Ovary (tissue), 7 donors: ENCODE measurements at regions not wholly inside any gene's neighbourhood (a gene's known extent, or its start where the extent isn't known, plus 50 kb on each side); places are given as distances from the start of the nearest gene placed in this dataset.

Source experiments
- DNase-seq, 5 donors: peaks; one replicate each; pipeline ENCODE4 v3.0.0-alpha.2; 2019 to 2020
- H3K27ac ChIP-seq, 2 donors: fragments of 200-600 bp; one replicate each; pipeline versions ENCODE4 v1.5.1 to v1.8.0; 2019 to 2022
- H3K27me3 ChIP-seq: fragments of 200-600 bp; one replicate; pipeline ENCODE4 v1.8.0; 2022
- H3K36me3 ChIP-seq: fragments of 200-600 bp; sonication (generic); one replicate; pipeline ENCODE4 v1.5.1; 2019
- H3K4me1 ChIP-seq: one replicate; pipeline ENCODE4 v1.8.1; 2013; ENCODE audit warnings: mild to moderate bottlenecking, moderate library complexity; ENCODE audit not compliant: insufficient read depth
- H3K4me3 ChIP-seq: fragments of 200-600 bp; sonication (generic); one replicate; pipeline ENCODE4 v1.5.1; 2017
- H3K9me3 ChIP-seq, 2 donors: fragments of 200-600 bp in 1 of 2; sonication (generic) in 1 of 2; one replicate each; pipeline versions ENCODE4 v1.5.1 to v1.8.1; 2013 to 2019; ENCODE audit warnings: mild to moderate bottlenecking in 1 of 2, moderate library complexity in 1 of 2
- CTCF ChIP-seq, 3 donors: fragments of 450-650 bp in 2 of 3; fragments of 200-600 bp in 1 of 3; IDR thresholded peaks; one replicate each; pipeline versions ENCODE4 v1.5.1 to v1.8.0; 2016 to 2022; ENCODE audit warnings: antibody characterized with exemption in 3 of 3, mild to moderate bottlenecking in 1 of 3
- EP300 ChIP-seq: sonication (generic); formaldehyde crosslinking; IDR thresholded peaks from one replicate; pipeline ENCODE4 v1.6.1; 2017; ENCODE audit warnings: antibody characterized with exemption
- POLR2A ChIP-seq: fragments of 450-650 bp; IDR thresholded peaks from one replicate; pipeline ENCODE4 v1.6.1; 2017; ENCODE audit warnings: antibody characterized with exemption, mild to moderate bottlenecking, moderate library complexity
- WGBS, 3 donors: extraction: QIAGEN DNeasy Blood & Tissue Kit in 1 of 3; methylation state at CpG; one replicate each; pipeline versions ENCODE4 v1.1.5 to v1.1.7; 2013 to 2017; 5-methylcytosine and 5-hydroxymethylcytosine counted together
- intact Hi-C, 4 donors: fragments of 100-400 bp; cut with DNase I; formaldehyde crosslinking; loops; one replicate each; pipeline versions ENCODE4 v1.11.0 to v1.15.1; 2022 to 2023
- donor health status: DM: no; HTN: no; CAD: no; lungs with moderate emphysema.
- donor health status: DM: no; HTN: no; CAD: no.
- donor health status: Bipolar disorder and iron deficiency.
- donor health status: DM: no; HTN: no; CAD: no.
- donor health status: DM: yes; HTN: yes; CAD: no.

- 73 to 75% (median 75%) methylated on average over 2 of the region's 2 CpGs for WGBS, 3 donors
These were observed 210.8 kb downstream of the CGGBP1 start for GRCh38 chr3:87848003-87848402.

GRCh38 chr3:87837076-87837475 is 221.7 kb downstream of the CGGBP1 start:
- H3K36me3 ChIP-seq = no peaks in the 10 kb centered on the region
- H3K4me3 ChIP-seq = no peak overlapping the region
- no peak for DNase-seq
- WGBS, 3 donors = 40 to 69% (median 63%) methylated on average over 1 of the region's 1 CpG
- TF ChIP-seq CTCF (IDR thresholded peaks at IDR 0.05) = no peak
- TF ChIP-seq EP300 = no peak
- no peak for TF ChIP-seq POLR2A
- no peaks in the 10 kb centered on the region for H3K27me3 ChIP-seq
- intact Hi-C loops = no loop called here
- no peak overlapping the region for H3K27ac ChIP-seq
- no peaks in the 10 kb centered on the region for H3K9me3 ChIP-seq
- H3K4me1 ChIP-seq = no peaks in the 10 kb centered on the region

More at GRCh38 chr3:87848003-87848402, 210.8 kb downstream of the CGGBP1 start:
- intact Hi-C loops = no loop called here
- H3K27ac ChIP-seq = no peak overlapping the region
- H3K36me3 ChIP-seq = no peaks in the 10 kb centered on the region
- TF ChIP-seq POLR2A = no peak
- no peak for TF ChIP-seq CTCF (IDR thresholded peaks at IDR 0.05)
- TF ChIP-seq EP300 = no peak
- no peak for DNase-seq
- H3K9me3 ChIP-seq = no peaks in the 10 kb centered on the region
- no peak overlapping the region for H3K4me3 ChIP-seq
- no peaks in the 10 kb centered on the region for H3K4me1 ChIP-seq
- H3K27me3 ChIP-seq = no peaks in the 10 kb centered on the region

- H3K4me3 ChIP-seq = no peak overlapping the region
- no peaks in the 10 kb centered on the region for H3K36me3 ChIP-seq
- intact Hi-C loops = no loop called here
- H3K27ac ChIP-seq = no peak overlapping the region
- no peaks in the 10 kb centered on the region for H3K4me1 ChIP-seq
- WGBS, 3 donors = 80 to 93% (median 84%) methylated on average over 1 of the region's 1 CpG
- H3K27me3 ChIP-seq = no peaks in the 10 kb centered on the region
- no peaks in the 10 kb centered on the region for H3K9me3 ChIP-seq
- no peak for DNase-seq
- no peak for TF ChIP-seq EP300
- no peak for TF ChIP-seq CTCF (IDR thresholded peaks at IDR 0.05)
- TF ChIP-seq POLR2A = no peak
These were observed 222.8 kb downstream of the CGGBP1 start for GRCh38 chr3:87836026-87836425.

- TF ChIP-seq POLR2A = no peak
- no peak for TF ChIP-seq CTCF (IDR thresholded peaks at IDR 0.05)
- no peak for TF ChIP-seq EP300
- H3K4me3 ChIP-seq = no peak overlapping the region
- whole genome bisulfite sequencing, 3 donors = 85 to 94% (median 94%) methylated on average over 4 of the region's 4 CpGs
These were observed 223.6 kb downstream of the CGGBP1 start for GRCh38 chr3:87835236-87835635.

GRCh38 chr3:87834327-87834726 is 224.5 kb downstream of the CGGBP1 start:
- WGBS, 3 donors = 58 to 79% (median 64%) methylated on average over 2 of the region's 2 CpGs
- Histone ChIP-seq H3K27me3 (no peaks in the 10 kb centered on the region), H3K4me3 (no peak overlapping the region), H3K36me3 (no peaks in the 10 kb centered on the region), H3K9me3 (no peaks in the 10 kb centered on the region), H3K27ac (no peak overlapping the region), H3K4me1 (no peaks in the 10 kb centered on the region)
- DNase-seq = no peak
- TF ChIP-seq EP300 = no peak
- intact Hi-C loops = no loop called here

More at GRCh38 chr3:87835236-87835635, 223.6 kb downstream of the CGGBP1 start:
- no peaks in the 10 kb centered on the region for H3K36me3 ChIP-seq
- no peaks in the 10 kb centered on the region for H3K4me1 ChIP-seq
- no peaks in the 10 kb centered on the region for H3K27me3 ChIP-seq
- intact Hi-C loops = no loop called here
- no peaks in the 10 kb centered on the region for H3K9me3 ChIP-seq
- H3K27ac ChIP-seq = no peak overlapping the region
- DNase-seq = no peak
